HL-60 (cell line): ENCODE measurements at regions not wholly inside any gene's neighbourhood (a gene's known extent, or its start where the extent isn't known, plus 50 kb on each side); places are given as distances from the start of the nearest gene placed in this dataset.
"Not testable (repeated sequence)": the region's sequence is repeated elsewhere in the genome, so short reads cannot be mapped to it uniquely, and the experiment has no call there.

ENCODE experiments used
- DNase-seq, 2 experiments: peaks; one replicate each; pipeline ENCODE4 v3.0.0-alpha.2; 2010 to 2020; ENCODE audit warnings: low read depth in 1 of 2, low spot score in 1 of 2
- H3K27ac ChIP-seq: fragments of 250-450 bp; sonication (Bioruptor Pico); replicated peaks from 2 replicates; pipeline ENCODE4 v1.5.1; 2020; ENCODE audit warnings: mild to moderate bottlenecking, moderate library complexity
- H3K27me3 ChIP-seq: fragments of 250-450 bp; sonication (Bioruptor Pico); 2 replicates; pipeline ENCODE4 v1.5.1; 2021; ENCODE audit warnings: mild to moderate bottlenecking, moderate library complexity; ENCODE audit not compliant: insufficient read depth, poor library complexity, severe bottlenecking
- H3K4me3 ChIP-seq: replicated peaks from 2 replicates; pipeline ENCODE4 v1.5.1; 2011; ENCODE audit warnings: mild to moderate bottlenecking, control low read depth, low read length; ENCODE audit not compliant: insufficient read depth
- CTCF ChIP-seq: IDR thresholded peaks from one replicate; pipeline ENCODE4 v1.5.1; 2011; ENCODE audit warnings: low read length, control low read depth, inconsistent platforms; ENCODE audit not compliant: insufficient read depth
- GABPA ChIP-seq: IDR thresholded peaks from 2 replicates; pipeline ENCODE4 v1.6.1; 2012; ENCODE audit warnings: low read depth
- POLR2AphosphoS5 ChIP-seq: IDR thresholded peaks from 2 replicates; pipeline ENCODE4 v1.6.1; 2012; ENCODE audit warnings: low read depth
- REST ChIP-seq: IDR thresholded peaks from 2 replicates; pipeline ENCODE4 v1.6.1; 2012; ENCODE audit warnings: low read depth; ENCODE audit not compliant: insufficient replicate concordance
- SPI1 ChIP-seq: IDR thresholded peaks from 2 replicates; pipeline ENCODE4 v1.6.1; 2012; ENCODE audit warnings: low read depth, mild to moderate bottlenecking, borderline replicate concordance

GRCh38 chr20:55322745-55323144 lies 682.6 kb downstream of the CBLN4 start:
- Histone ChIP-seq H3K4me3 (no peak overlapping the region), H3K27ac (no peak overlapping the region)

DNA sequence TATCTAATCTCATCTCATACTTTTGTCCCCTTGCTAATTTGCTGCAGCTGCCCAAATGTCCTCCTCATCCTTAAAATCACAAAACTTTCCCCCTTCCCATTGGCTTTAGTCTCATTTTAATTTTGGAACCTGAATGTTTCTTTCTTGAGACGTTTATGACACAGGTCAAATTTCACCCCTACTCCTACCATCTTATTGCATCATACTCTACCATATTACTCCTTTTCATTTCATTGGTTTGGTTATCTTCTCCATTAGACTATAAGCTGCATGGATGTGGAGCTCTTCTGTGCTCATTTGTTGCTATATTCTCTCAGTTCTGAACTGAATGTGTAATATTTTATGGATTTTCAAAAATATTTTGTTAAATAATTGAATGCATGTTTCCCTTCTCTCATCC lies 688.6 kb downstream of the CBLN4 start:
- no peak overlapping the region for H3K27ac ChIP-seq
- H3K4me3 ChIP-seq = no peak overlapping the region
- no peak for DNase-seq
- H3K27me3 ChIP-seq = no peaks in the 10 kb centered on the region
- TF ChIP-seq GABPA = no peak
- no peak for TF ChIP-seq POLR2AphosphoS5
- TF ChIP-seq SPI1 = no peak
- no peak for TF ChIP-seq CTCF
- no peak for TF ChIP-seq REST

More at GRCh38 chr20:55322745-55323144, 682.6 kb downstream of the CBLN4 start:
- TF ChIP-seq REST = no peak
- no peak for TF ChIP-seq GABPA
- TF ChIP-seq POLR2AphosphoS5 = no peak
- no peak for DNase-seq
- H3K27me3 ChIP-seq = no peaks in the 10 kb centered on the region

GRCh38 chr20:55310844-55311243 lies 694.5 kb downstream of the CBLN4 start:
- DNase-seq, H3K27ac ChIP-seq, H3K4me3 ChIP-seq, H3K27me3 ChIP-seq: not testable (repeated sequence)

DNA sequence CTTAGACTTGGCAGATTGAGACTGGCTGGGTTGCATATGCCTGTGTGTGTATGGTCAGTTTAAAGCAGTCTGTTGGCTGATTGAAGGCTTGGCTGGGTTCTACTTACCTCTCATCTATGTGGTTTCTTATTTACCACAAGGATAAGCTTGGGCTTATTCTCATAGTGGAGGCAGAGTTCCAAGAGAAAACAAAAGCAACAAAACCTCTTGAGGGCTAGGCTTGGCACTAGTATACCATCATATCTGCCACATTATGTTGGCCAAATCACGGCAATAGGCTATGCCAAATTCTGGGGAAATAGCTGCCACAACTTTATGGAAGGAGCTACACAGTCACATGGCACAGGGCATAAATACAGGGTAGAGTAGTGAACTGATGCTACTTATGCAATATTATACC lies 714.1 kb downstream of the CBLN4 start:
- Histone ChIP-seq H3K4me3 (no peak overlapping the region), H3K27me3 (no peaks in the 10 kb centered on the region), H3K27ac (no peak overlapping the region)
- no peak for DNase-seq
- no peak for TF ChIP-seq POLR2AphosphoS5
- no peak for TF ChIP-seq REST
- no peak for TF ChIP-seq GABPA
- TF ChIP-seq CTCF = no peak
- TF ChIP-seq SPI1 = no peak
